HG02973 (cell line): ENCODE measurements at regions not wholly inside any gene's neighbourhood (a gene's known extent, or its start where the extent isn't known, plus 50 kb on each side); places are given as distances from the start of the nearest gene placed in this dataset.
"Not testable (repeated sequence)": the region's sequence is repeated elsewhere in the genome, so short reads cannot be mapped to it uniquely, and the experiment has no call there.

Source experiments
- ATAC-seq: cut with Tn5 transposase; IDR thresholded peaks from one replicate; pipeline ENCODE4 v1.9.1; 2021; ENCODE audit warnings: moderate library complexity; ENCODE audit not compliant: unreplicated experiment

DNA sequence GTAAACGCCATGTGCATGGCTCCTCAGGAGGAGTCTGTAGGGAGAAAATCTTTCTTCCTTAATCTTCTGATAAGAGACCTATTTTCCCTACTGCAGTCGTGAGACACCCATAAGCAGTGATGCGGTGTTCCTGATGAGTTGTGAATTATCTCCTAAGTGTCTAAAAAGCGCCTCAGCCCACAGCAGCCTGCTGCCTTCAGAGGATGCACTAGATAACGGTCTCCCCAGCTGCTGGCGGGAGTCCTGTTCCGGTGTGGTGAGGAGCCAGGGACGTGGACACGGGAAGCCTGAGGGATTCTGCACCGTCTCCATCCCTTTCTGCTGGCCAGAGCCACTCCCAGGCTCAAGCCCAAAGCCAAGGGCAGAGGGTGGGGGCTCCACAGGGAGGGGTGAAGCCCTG is 240.9 kb upstream of the SFSWAP start:
- not testable (repeated sequence) for ATAC-seq

DNA sequence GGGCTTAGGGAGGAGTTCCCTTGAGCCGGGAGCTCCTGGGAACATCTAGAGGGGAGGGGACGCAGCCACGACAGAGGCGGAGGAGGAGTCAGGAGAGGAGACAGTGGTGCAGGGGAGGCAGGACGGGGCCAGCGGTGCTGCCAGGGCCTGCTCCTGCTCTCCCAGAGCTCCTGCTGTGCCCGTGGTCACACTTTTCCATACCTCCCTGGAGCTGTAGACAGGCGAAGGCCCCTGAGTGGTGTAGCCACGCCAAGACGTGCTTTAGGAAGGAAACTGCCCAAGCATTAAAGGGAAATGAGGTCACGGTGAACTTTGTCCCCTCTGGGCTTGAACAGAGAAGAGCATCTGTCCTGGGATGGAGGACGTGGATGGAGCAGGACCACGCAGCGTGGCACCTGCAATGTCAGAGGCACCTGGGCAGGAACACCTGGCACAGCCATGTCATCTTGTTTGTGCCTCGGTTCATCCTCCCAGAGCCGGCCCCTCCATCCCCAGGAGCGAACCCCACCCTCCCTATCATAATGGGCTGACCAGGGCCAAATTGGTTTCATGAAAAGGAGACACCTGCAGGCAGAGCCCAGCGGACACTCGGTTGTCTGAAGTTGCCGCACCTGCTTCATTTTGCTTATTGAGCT is 239.5 kb upstream of the SFSWAP start:
- no peak for ATAC-seq

DNA sequence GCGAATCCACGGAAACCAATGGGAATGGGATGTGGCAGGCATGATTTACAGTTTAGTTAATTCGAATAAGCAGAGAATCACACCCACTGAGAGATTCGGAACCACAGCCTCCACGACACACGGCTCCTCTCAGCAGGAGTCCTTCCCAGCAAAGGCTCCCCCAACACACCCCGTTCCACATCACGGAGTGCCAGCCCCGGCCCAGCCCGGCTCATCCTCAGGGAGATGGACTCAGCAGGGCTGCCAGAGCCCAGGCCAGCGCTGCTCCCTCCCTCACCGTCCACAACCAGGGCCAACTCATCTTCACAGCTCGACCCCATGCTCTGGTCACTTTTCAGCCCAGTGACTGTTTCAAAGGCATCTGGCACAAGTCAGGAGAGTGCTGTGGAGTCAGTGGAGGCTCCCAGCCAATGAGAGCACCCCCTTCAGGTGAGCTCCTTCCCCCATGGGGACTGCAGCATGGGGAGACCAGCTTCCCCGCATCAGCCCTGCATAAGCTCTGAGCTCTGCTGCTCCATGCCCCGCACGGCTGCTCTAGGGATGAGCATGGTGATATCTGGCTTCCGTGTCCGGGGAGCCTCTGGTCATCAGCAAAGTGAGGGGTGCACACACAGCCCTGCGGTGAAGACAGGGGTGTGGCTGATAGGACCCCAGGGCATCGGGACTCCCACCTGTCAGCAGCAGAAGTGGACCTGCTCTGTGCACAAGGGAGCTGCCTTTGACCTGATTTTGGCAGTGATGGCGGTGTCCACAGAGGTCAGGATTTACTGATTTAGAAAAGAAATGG is 238.8 kb upstream of the SFSWAP start:
- no peak for ATAC-seq

DNA sequence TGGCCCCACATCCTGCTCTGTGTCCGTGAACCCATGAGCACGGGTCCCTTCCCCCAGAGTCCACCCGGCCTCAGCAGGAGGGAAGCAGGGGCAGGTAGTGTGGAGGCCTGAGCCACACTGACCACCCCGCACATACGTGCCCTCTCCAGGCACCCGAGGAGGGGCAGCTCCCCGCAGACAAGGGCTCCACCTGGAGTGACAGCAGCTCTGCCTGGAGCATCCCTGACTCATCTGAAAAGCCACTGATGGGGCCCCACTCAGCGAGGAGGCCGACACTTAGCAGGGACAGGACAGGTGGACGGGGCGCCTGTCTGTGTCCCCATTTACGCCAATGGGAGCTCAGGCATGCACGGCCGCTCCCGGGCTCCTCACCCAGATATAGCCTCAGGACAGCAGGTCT is 237.6 kb upstream of the SFSWAP start:
- ATAC-seq: no peak

DNA sequence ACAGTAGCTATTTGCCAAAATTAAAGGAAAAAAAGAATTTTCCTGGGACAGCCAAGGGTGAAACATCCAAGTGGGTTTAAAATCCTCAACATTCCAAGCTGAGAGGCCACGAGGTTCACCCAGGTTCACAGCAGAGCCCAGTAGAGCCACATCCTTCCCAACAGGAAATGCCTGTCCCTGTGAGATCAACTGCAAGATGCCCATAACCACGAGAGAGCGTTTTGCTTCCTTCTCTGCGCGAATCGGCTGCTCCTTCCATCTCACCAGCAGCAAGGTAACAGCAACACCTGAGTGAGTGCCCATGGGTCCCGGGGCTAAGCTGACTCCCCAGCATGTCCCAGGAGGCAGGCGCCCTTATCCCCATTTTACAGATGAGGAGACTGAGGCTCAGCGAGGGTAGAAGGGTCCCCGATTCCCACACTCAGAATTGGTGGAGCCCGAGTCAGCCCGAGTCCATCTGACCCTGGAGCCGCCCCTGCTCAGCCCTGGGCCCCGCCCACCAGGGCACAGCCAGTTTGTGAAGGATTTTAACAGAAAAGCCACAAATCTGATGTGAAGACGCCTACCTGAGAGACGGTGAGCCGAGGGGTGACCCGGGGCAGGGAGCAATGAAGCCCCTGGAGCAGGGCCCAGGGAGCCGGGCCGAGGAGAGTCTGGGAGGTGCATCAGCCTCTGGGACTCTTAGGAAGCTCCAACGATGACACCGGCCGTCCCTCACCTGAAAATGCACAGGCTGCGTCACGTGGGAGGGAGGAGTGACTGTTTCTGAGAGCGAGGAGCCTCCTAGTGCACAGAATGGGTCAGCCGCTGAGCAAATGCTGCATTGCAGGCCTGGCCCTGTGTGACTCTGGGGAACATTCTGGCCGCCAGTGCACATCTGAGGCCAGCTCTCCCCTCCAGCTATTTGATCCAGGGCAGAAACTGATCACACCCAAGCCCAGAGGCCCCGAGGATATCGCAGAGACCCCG is 236.9 kb upstream of the SFSWAP start:
- ATAC-seq: no peak

DNA sequence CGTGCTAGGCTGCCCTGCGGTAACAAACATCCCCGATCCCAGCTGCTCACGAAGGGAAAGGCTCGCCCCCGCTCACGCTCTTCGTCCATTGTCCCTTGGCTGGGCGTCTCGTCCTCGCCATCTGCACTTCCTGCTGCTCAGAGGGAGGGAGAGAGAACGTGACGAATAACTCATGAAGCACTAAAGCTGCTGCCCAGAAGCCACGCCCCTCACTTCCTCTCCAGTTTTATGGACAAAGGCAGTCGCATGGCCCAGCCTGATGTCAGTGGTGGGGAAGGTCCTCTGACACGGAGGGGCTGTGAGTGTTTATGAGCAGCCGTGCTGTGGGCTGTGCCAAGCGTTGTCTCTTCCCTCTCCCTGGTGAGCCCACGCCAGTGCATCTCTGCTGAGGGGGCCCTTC is 235.9 kb upstream of the SFSWAP start:
- not testable (repeated sequence) for ATAC-seq

DNA sequence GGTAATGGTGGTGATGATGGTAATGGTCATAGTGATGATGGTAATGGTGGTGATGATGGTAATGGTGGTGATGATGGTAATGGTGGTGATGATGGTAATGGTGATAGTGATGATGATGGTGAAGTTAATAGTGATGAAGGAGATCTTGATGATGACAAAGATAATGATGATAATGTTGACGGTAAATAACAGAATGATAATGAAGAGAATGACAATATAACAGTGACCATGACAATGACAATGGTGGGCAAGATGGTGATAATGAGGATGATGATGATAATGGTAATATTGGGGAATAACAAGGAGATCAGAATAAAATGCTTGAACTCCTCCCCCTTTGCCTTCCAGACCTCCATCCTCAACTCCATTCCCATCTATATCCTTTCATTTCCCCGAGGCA is 233.3 kb upstream of the SFSWAP start:
- ATAC-seq: no peak

DNA sequence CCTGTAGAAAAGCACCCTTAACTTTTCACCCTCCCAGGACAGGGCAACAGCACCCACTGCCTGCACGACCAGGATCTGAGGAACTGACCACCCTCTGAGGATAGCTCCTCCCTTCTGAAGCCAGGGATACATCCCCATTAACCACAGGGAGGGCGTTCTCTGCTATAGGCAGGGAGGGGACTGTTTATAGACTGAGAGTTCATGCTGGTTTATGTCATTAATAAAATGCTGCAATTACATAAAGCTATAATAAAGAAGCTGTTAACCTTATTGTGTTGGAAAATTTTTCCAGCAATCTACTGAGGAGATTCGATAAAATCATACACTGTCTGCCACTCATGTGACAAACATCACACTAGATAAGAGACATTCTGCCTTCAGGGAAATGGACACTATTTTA is 232.4 kb upstream of the SFSWAP start:
- no peak for ATAC-seq

DNA sequence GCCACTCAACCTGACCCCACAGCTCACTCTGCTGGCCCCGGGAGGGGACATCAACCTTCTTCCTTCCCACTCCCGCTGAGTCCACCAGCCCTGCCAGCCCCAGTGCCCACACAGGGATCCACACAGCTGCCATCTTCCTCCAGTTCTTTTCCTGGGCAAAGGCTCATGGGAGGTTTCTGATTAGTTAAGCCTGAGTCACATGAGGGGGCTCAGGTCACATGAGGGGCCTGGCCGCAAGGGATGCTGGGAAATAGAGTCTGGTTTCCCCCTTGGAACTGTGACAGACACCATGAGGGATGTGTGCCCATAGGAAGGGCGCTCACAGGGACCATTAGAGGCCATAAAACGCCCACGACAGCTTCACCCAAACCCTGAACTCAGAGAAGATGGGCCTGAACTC is 228.7 kb upstream of the SFSWAP start:
- ATAC-seq: no peak

DNA sequence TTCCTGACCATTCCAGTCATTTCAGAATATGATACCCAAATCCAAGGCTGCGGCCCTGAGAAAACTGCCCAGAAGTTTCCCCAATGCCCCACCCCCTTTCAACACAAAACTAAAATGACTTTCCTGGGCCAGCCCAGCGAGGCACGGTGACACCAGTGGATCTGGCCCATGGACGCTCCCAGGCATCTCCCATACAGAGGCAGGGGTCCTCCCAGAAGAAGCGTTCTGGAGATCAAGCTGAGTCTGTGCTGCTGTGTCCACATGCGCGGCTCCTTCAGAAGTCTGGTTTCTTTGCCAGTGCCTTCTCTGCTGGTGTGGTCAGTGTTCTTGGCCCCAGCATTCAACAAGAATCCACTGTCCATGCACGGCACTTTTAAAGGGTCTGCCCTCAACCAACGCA is 228.2 kb upstream of the SFSWAP start:
- no peak for ATAC-seq

DNA sequence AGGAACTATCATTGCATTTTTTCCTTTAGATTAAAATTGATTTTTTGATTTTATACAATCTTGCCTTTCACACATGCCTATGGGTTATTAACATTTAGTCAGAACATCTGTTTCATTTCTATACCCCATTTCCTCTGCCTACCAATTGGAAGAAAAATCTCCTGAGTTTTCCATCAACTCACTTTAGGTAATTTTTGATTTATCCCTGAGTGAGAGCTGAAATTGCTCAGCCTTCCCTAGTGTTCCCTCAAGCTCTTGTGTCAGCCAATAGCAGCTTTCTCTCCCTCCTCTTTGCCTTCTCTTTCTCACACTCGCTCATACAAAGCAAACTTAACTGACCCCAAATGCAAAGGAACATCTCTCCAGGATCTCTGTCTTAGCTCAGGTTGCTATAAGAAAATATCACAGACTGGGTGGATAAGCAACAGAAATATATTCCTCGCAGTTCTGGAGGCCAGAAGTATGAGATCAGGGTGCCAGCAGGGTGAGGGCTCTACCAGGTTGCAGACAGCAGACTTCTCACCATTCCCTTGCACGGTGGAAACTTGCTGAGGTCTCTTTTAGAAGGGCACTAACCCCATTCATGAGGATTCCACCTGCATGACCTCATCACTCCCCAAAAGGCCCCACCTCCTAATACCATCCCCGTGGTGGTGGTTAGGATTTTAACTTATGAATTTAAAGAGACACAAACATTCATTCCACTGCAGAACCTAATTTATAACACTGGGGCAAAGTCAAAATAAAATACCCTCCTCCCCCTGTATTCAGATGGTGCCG is 224.2 kb upstream of the SFSWAP start:
- ATAC-seq: no peak

DNA sequence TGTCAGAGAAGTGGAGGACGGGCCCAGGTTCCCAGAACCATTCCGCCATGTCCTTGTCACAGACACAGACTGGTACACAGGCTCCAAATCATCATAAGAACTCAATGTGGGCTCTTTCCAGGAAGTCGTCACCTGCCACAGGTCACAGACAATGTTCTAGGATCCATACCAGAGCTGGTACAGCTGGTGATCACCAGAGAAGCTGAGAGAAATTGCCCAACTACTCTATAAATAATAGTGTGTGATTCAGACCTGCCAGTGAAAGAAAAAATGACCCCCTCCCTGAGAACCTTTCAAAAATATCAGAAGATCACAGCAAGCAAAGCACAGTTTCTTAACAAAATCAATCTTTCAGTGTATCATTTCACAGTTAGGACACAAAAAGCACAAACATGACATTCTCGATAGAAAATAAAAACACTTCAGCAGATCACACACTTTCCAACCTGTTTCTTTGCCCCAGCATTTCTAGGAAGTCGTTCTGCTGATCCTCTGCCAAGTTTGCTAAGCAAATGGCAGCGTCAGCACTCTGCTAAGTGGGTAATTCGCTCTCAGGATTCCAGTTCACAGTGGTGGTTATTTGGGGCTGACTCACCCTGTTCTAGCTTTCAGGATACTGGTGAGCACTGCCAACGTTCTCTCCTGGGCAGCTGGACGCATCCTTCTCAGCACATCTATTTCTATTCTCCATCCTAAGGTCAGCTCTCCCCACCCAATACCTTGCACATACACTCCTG is 223.3 kb upstream of the SFSWAP start:
- no peak for ATAC-seq

DNA sequence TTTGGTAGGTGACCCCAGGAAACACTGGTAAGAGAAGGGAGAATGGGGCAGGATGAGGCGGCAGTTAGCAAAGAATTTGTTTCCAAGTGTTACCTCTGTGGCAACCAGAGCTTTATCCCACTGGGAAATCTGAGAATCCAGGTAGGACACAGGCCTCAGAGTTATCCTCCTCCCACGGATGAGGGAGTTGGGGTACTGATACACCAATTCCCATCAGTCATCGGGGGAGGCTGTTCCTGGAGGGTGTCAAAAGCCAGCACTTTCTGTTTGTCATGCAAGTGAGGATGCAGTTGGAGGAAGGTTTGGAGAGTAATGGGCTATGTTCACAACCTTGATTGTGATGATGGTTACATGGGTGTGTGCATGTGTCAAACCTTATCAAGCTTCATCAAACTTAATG is 221.2 kb upstream of the SFSWAP start:
- no peak for ATAC-seq

DNA sequence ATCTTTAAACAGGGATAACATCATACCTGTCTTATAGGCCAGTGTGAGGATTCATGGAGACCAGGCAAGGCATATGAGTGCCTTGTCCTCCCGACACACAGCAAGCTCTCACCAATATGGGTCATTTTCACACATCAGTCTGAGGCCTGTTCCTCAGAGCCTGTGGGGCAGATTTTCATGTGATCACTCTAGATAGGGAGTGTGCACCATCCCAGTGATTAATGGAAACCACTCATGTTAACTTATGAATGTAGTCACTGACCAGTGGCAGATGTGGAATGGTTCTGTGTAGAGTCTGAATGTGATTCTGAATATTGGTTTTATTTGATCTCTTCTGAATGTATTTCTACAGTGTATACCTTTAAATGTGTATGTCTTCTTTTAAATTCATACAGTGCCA is 219.7 kb upstream of the SFSWAP start:
- no peak for ATAC-seq

DNA sequence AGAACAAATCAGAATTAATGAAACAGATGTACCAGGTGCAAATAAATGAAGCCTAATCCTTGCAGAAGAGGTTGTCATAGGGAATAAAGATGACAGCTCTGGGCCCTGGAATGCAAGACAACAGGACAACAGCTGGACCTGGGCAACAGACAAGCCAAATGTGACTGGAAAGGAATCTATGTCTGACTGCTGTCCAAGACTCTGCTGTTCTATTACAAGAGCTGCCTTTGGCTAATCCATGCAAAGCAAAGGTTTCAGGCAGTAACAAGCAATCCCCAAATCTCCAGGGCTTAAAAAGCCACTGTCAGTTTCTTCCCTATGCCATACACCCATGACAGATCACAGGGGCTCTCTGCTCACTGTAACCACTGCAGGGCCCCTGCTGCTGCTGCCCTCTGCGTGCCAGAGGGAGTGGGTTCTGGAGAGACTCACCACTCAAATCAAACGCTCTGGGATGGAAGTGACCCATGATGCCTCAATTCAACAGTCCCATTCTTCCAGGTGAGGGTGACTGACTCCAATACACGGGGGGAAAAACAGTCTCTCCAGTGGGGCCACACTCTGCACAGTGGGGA is 218.9 kb upstream of the SFSWAP start:
- ATAC-seq: no peak

DNA sequence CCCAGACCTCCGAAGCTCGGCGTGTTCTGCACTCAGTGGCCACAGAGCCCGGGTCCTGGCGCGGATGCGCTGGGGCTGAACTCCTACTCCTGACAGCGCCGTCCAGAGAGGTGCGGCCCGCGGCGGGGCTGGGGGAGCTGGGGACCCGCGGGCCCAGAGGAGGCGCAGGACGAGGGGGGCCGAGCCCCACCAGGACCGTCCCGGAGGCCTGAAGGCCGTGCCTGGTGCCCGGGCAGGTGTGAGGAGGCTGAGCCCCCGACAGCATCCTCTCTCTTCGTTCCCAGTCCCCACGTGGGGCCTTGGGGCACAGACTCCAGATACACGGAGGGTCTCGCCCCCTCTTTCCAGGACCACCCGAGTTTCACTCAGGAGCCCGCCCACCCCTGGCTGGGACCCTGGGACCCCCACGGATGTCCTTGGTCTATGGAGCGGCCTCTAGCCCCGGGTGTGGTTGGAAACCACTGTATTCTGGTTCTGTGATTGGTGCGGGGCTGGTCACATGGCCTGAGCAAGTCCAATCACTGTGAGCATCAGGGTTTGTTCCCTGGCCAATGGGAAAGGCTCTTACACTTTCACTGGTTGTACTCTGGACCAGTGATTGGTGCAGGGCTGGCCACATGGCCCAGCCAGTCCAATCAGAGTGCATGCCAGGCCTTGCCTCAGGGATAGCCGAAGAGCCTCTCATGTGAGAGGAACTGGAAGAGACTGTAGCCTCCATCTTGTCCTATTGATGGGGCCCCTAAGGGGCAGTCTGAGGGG is 217.6 kb upstream of the SFSWAP start:
- ATAC-seq: no peak

DNA sequence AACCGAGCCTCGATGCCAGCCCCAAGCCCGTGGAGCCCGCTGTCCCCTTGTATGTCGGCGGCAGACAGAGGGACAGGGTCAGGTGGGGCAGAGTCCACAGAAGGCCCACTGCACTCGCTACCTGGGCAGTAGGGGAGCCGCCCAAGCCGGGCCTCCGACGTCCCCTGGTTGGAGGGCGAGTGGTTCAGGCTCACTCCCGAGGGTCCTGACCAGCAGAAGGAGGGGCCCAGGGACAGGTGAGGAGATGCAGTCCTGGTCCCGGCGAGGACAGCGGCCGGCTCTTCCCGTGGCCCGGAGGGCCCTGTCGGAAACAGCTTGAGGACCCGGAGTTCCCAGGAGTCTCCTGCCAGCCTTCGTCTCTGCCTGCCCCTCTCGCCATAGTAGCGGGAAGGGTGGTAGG is 216.7 kb upstream of the SFSWAP start:
- no peak for ATAC-seq

DNA sequence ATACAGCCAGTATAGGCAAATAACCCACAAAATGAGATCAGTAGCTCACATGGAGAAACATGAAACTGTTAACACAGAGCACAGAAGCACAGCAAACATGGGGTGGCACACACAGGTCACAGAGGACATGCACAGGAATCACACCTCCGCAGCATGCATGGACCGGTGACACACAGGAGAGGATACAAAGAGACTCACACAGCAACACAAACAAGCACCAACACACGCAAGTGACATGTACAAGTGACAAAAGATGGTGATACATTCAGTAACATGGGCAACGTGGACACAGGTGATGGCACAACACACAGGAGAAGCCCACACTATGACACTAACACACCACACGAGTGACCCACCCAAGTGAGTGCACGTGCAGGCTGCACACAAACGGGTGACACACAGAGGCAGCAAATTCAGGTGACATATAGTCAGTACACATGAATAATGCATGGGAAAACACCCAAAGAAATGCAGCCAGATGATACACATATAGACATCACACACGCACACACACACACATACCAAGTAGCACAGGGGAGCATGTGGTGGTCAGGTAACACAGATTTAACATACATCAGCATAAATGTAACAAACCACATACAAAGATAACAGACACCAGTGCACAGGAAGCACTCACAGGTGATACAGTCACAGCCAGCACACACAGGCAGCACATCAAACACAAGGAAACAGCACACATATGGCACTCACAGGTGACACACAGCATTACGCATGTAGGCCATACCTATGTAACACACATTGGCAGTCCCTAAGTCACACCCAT is 216.0 kb upstream of the SFSWAP start:
- no peak for ATAC-seq
